ENCODE measurements at regions not wholly inside any gene's neighbourhood (a gene's known extent, or its start where the extent isn't known, plus 50 kb on each side); places are given as distances from the start of the nearest gene placed in this dataset.

- Histone ChIP-seq H3K27me3 (ENCODE audit: control insufficient read depth in 2 of 2, insufficient read depth in 2 of 2, low read length in 2 of 2) (no peaks in the 10 kb centered on the region), H2AFZ (ENCODE audit: insufficient read depth, low read depth, low read length, poor library complexity, severe bottlenecking) (no peak overlapping the region), H3K4me3 (replicated peaks in 1 of 3; ENCODE audit: low read depth in 2 of 3, low read length in 3 of 3) (no peak overlapping the region), H3K79me2 (ENCODE audit: insufficient read depth, low read length) (no peaks in the 10 kb centered on the region), H3K4me1 (ENCODE audit: control insufficient read depth in 1 of 2, insufficient read depth in 2 of 2, low read length in 2 of 2) (no peaks in the 10 kb centered on the region), H4K20me1 (ENCODE audit: insufficient read depth, low read length) (no peaks in the 10 kb centered on the region), H3K27ac (ENCODE audit: low read depth in 1 of 2, low read length in 2 of 2) (no peak overlapping the region), H3K9me3 (replicated peaks in 1 of 2; ENCODE audit: control insufficient read depth in 1 of 2, insufficient read depth in 1 of 2, low read length in 2 of 2) (peaks cover 3 to 14% of the 10 kb centered on the region in 2 donors), H3K9ac (ENCODE audit: insufficient read depth, low read length, poor library complexity, severe bottlenecking) (no peak overlapping the region), H3K4me2 (replicated peaks; ENCODE audit: extremely low read depth, low read length, poor library complexity, severe bottlenecking) (no peak overlapping the region), H3K36me3 (replicated peaks in 1 of 2; ENCODE audit: control insufficient read depth in 1 of 2, insufficient read depth in 2 of 2, low read length in 2 of 2) (no peaks in the 10 kb centered on the region)
- intact Hi-C loops (cut with micrococcal nuclease) = no loop called here
- Mint-ChIP-seq H3K27ac (no peak overlapping the region), H3K4me1 (no peaks in the 10 kb centered on the region), H3K36me3 (no peaks in the 10 kb centered on the region), H3K9me3 (peaks cover 0 to 10% (median 5%) of the 10 kb centered on the region in 7 donors), H3K4me3 (no peak overlapping the region), H3K27me3 (ENCODE audit: low read depth in 3 of 3) (peaks cover 0 to 1% (median 0%) of the 10 kb centered on the region in 3 donors)
- no peak for DNase-seq
- TF ChIP-seq, protein P1, sequence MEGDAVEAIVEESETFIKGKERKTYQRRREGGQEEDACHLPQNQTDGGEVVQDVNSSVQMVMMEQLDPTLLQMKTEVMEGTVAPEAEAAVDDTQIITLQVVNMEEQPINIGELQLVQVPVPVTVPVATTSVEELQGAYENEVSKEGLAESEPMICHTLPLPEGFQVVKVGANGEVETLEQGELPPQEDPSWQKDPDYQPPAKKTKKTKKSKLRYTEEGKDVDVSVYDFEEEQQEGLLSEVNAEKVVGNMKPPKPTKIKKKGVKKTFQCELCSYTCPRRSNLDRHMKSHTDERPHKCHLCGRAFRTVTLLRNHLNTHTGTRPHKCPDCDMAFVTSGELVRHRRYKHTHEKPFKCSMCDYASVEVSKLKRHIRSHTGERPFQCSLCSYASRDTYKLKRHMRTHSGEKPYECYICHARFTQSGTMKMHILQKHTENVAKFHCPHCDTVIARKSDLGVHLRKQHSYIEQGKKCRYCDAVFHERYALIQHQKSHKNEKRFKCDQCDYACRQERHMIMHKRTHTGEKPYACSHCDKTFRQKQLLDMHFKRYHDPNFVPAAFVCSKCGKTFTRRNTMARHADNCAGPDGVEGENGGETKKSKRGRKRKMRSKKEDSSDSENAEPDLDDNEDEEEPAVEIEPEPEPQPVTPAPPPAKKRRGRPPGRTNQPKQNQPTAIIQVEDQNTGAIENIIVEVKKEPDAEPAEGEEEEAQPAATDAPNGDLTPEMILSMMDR (IDR thresholded peaks at IDR 0.05) = no peak
These were observed 366.0 kb downstream of the HTR1A start for GRCh38 chr5:63596254-63596653.

GRCh38 chr5:63573380-63573779 is 388.9 kb downstream of the HTR1A start:
- Mint-ChIP-seq H3K4me3 (no peak overlapping the region), H3K27me3 (ENCODE audit: low read depth in 3 of 3) (no peaks in the 10 kb centered on the region), H3K9me3 (peaks cover 2 to 17% (median 9%) of the 10 kb centered on the region in 7 donors), H3K36me3 (no peaks in the 10 kb centered on the region), H3K4me1 (no peaks in the 10 kb centered on the region), H3K27ac (no peak overlapping the region)
- Histone ChIP-seq H4K20me1 (ENCODE audit: insufficient read depth, low read length) (no peaks in the 10 kb centered on the region), H3K79me2 (ENCODE audit: insufficient read depth, low read length) (no peaks in the 10 kb centered on the region), H3K27me3 (ENCODE audit: control insufficient read depth in 2 of 2, insufficient read depth in 2 of 2, low read length in 2 of 2) (no peaks in the 10 kb centered on the region), H3K4me2 (replicated peaks; ENCODE audit: extremely low read depth, low read length, poor library complexity, severe bottlenecking) (no peak overlapping the region), H3K36me3 (replicated peaks in 1 of 2; ENCODE audit: control insufficient read depth in 1 of 2, insufficient read depth in 2 of 2, low read length in 2 of 2) (no peaks in the 10 kb centered on the region), H3K9me3 (replicated peaks in 1 of 2; ENCODE audit: control insufficient read depth in 1 of 2, insufficient read depth in 1 of 2, low read length in 2 of 2) (peaks cover 13 to 19% of the 10 kb centered on the region in 2 donors), H2AFZ (ENCODE audit: insufficient read depth, low read depth, low read length, poor library complexity, severe bottlenecking) (no peak overlapping the region), H3K27ac (ENCODE audit: low read depth in 1 of 2, low read length in 2 of 2) (no peak overlapping the region), H3K9ac (ENCODE audit: insufficient read depth, low read length, poor library complexity, severe bottlenecking) (no peak overlapping the region), H3K4me1 (ENCODE audit: control insufficient read depth in 1 of 2, insufficient read depth in 2 of 2, low read length in 2 of 2) (no peaks in the 10 kb centered on the region), H3K4me3 (replicated peaks in 1 of 3; ENCODE audit: low read depth in 2 of 3, low read length in 3 of 3) (no peak overlapping the region)
- no peak for DNase-seq
- intact Hi-C loops (cut with micrococcal nuclease) = no loop called here
- TF ChIP-seq, protein P1 (IDR thresholded peaks at IDR 0.05) = no peak

Measured in CD14-positive monocyte (primary cell).